Hepatocyte (in vitro differentiated cells): ENCODE measurements at regions not wholly inside any gene's neighbourhood (a gene's known extent, or its start where the extent isn't known, plus 50 kb on each side); places are given as distances from the start of the nearest gene placed in this dataset.

ENCODE experiments used
- EZH2phosphoT487 ChIP-seq: fragments of 200-600 bp; sonication (generic); IDR thresholded peaks from one replicate; pipeline ENCODE4 v1.6.1; 2018; ENCODE audit warnings: antibody characterized with exemption, mild to moderate bottlenecking, low read depth, moderate library complexity; ENCODE audit not compliant: unreplicated experiment, severe bottlenecking
- TF ChIP-seq, protein P1 (sequence below): fragments of 200-600 bp; sonication (generic); IDR thresholded peaks from 2 replicates; pipeline ENCODE4 v1.5.1; 2016; ENCODE audit warnings: antibody characterized with exemption, mild to moderate bottlenecking; ENCODE audit not compliant: poor library complexity

DNA sequence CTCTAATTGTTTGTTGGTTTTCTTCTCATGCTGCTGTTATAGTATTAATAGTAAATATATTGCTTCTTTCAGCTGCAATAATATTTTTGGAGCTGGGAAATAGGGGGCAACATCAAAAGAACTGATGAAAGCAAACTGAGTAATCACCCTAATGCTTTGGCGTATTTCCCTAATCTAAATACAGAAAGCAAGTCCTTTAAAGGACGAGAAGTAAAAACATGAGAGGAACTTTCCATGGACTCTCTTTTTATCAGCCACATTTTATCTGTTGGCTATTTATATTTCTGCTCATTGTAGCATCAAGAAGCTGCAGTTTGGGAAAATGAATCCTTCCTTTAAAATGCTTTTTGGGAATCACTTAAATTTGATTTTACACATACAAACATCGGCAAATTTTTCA is 139.9 kb upstream of the SLC8A1 start:
- TF ChIP-seq, protein P1, sequence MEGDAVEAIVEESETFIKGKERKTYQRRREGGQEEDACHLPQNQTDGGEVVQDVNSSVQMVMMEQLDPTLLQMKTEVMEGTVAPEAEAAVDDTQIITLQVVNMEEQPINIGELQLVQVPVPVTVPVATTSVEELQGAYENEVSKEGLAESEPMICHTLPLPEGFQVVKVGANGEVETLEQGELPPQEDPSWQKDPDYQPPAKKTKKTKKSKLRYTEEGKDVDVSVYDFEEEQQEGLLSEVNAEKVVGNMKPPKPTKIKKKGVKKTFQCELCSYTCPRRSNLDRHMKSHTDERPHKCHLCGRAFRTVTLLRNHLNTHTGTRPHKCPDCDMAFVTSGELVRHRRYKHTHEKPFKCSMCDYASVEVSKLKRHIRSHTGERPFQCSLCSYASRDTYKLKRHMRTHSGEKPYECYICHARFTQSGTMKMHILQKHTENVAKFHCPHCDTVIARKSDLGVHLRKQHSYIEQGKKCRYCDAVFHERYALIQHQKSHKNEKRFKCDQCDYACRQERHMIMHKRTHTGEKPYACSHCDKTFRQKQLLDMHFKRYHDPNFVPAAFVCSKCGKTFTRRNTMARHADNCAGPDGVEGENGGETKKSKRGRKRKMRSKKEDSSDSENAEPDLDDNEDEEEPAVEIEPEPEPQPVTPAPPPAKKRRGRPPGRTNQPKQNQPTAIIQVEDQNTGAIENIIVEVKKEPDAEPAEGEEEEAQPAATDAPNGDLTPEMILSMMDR: no peak
- TF ChIP-seq EZH2phosphoT487: no peak
